ENCODE measurements at regions not wholly inside any gene's neighbourhood (a gene's known extent, or its start where the extent isn't known, plus 50 kb on each side); places are given as distances from the start of the nearest gene placed in this dataset.
"Not testable (repeated sequence)": the region's sequence is repeated elsewhere in the genome, so short reads cannot be mapped to it uniquely, and the experiment has no call there.

DNA sequence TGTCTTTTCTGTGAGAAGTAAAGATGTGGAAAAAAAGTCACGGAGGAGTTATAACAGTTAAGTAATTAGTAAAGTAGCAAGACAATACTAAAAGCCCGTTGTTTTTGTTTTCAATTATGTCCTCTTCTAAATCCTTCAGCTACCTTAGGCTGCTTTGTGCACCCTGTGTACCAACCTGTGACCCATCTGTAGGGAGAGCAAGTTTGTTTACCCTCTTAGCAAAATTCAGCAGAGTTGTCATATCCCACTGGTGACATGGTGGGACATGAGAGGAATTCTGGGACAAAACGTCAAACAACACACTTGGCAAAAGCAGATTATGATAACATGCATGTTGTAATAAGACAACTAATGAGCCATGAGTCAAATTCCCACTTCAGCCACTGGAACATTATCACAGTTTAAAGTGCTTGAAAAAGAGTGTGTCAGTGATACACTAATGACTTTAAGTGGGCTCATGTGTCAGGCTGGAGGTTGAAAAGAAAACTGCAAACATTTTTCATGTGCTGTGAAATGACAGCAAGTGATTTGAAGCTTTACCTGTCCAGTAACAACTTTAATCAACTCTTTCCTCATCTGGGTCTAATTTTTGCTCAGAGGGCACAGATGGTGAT, 392.8 kb upstream of the ACVR2A start:
- FAIRE-seq = no peak

DNA sequence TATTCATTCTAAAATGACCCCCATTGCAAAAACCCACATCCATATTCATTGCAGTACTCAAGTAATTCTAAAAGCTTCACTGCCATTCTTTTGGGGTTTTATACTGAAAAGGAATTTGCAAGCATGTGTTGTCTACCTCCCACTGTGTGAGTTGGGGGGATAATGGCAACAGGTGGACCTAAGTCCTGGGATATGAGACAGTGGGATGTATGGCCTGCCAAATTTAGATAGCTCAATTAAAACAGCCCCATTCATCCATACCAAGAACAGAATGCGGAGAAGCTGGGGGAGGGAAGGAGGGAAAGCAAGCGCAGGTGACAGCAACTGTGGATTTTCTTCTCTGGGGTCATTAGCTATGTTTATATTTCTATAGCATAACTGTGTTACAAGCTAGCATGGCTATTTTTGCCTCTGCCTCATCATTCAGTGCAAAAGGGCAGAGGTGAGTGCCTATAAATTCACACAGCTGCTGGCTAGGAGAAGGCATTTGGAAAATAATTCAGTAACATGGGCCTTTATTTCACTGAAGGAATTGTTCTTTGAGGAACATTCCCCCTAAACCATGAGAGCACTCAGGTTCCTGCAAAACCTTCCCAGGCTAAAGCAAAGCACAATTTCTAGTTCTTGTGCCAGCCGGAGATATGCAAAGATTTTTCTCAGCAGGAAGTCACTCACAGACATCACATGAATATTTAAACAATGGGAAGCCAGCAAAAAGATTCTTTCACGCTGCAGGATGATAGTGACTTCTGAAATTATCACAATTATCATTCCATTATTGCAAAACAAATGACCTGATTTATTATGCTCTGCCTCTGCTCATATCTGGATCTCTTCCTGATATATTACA, 393.9 kb upstream of the ACVR2A start:
- no peak for FAIRE-seq

DNA sequence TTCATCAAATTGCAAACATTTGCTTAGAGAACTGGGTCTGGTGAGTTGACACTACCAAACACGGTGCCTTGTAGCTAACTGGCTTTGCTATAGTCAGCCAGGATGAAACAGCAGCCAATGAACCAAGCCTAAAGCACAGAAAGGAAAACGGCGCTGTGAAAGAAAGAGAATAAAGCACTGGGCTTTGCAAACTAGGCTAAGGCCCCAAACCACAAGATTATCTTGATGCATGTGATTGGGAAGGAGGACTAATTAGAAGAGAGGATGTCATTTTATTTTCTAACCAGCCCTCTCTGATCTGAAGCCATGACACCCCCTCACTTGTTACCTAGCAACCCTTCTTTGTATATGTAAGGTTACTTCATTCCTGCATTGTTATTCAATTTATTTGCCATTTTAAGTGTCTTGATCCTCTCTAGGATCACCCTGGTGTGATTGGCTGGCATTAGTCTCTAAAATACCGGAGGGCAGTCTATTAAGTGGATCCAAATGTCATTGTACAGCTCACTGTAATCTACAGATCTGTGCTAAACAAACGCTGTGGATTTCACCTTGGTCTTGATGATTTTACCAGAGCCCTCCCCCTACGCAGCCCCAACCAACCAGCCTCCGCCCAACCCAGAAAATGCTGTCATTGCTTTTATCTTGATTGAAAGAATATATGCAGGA, 395.4 kb upstream of the ACVR2A start:
- FAIRE-seq = no peak

DNA sequence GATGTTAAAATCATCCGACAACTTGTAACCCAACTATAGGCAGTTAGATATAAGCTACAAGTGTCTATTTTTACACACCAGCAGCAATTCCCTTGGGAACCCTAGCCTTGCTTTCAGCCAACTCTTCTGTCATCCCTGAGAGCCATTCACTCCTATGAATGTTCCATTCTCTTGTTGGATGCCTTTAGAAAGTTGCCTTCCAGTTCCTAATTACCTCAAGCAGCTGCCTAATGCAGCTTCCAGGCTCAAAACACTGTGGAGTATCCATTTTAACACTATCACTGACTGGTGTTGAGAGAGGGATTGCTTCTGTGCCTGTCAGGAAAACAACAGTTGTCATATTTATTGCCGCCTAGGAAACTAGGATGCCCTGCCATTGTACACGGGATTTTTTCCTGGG, 402.0 kb upstream of the ACVR2A start:
- no peak for FAIRE-seq

DNA sequence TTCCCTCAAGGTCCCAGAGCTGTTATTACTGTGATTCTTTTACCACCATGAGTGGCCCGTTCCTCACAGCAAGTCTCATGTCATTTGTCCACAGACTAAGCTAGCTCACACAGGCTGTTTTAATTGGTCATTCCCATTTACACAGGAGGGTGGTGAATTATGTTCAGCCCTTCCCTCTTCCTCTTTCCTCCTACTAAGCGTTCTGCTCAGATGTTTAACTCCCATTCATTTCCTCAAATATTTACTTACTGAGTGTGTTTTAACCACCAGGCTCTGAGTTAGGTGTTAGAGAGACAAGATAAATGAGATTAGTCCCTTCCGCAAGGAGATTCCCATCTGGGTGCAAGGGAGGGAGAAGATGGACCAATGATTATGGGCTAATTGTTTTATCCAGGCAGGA, 403.6 kb upstream of the ACVR2A start:
- FAIRE-seq = no peak

DNA sequence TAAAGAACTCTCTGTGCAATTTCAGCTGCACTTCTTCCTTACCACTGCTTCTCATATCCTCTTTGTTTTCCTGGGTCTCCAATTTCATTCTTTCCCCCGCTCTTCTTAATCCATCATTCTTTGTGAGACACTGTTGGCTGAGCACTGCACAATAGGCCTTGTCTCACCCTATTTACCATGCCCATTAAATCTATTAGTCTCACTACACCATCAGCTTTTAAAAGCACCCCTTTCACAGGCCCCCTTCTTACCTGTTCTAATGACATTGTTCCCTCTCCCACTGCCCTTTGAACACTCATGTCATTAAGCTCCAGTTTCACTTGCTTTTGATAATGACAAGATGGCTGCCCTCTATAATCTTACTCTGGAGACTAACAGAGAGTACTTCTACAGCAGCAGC, 404.1 kb upstream of the ACVR2A start:
- FAIRE-seq = no peak

DNA sequence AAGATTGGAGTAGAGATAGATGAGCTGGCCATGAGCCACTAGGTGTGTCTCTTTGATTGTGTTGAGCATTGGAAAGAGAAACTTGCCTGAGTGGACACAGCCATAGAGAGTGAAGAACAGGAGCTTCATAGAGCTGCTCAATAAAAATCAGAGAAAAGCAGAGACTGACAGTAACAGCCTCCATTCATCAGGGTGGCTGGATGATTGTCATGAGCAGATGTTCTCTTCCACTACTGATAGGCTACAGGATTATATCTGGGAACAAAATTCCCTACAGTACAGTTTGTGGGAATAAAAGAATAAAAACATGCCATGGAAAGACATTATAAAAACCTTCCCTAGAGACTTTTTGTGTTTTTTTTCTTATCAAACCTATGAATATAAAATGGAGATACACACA, 404.8 kb upstream of the ACVR2A start:
- no peak for FAIRE-seq

DNA sequence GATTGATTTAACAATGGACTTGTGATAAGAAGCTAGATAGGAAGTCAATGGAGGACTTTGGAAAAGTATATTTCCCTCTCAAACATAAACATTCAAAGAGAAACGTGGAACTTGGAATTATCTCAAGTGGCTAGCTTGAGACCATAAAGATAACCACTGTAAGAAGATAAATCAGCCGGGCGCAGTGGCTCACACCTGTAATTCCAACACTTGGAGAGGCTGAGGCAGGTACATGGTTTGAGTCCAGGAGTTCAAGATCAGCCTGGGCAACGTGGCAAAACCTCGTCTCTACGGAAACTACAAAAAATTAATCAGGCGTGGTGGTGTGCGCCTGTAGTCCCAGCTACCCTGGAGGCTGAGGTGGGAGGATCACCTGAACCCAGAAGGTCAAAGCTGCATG, 405.9 kb upstream of the ACVR2A start:
- no peak for FAIRE-seq

DNA sequence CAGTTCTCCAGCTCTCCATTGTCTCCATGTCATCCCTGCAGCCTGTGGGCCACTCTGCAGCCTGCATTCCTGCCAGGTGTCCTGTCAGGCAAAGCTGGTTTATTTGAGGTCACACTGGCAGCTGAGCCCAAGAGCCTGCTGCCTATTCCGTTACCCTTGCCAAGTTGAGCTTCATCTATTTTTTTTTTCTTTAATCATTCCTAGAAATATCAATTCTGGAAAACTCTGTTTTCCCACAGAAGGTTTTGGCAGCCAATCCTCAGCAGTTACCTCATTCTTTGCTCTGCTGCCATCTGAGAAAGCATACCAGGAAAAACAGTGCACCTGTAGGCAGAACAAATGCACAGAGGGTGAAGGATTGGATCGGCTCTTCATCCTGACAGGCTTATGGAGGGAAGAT, 411.0 kb upstream of the ACVR2A start:
- FAIRE-seq = no peak

DNA sequence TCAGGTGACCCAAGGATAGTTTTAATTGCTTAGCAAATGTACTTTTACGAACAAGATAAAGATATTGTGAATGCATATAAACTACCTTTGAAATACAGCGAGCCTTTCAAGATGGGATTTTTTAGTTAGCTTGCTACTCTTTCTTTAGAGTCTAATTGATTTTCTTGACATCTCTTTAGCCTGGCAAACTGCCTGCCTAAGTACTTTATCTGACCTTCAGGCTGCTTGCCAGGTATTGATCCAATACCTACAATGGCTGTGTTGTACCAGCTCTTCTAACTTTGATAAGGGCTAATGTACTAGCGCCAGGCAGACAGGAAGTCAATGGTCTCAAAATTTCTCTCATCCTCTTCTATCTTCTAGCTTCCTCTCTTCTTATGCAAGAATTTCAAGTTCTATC, 414.4 kb upstream of the ACVR2A start:
- no peak for FAIRE-seq

DNA sequence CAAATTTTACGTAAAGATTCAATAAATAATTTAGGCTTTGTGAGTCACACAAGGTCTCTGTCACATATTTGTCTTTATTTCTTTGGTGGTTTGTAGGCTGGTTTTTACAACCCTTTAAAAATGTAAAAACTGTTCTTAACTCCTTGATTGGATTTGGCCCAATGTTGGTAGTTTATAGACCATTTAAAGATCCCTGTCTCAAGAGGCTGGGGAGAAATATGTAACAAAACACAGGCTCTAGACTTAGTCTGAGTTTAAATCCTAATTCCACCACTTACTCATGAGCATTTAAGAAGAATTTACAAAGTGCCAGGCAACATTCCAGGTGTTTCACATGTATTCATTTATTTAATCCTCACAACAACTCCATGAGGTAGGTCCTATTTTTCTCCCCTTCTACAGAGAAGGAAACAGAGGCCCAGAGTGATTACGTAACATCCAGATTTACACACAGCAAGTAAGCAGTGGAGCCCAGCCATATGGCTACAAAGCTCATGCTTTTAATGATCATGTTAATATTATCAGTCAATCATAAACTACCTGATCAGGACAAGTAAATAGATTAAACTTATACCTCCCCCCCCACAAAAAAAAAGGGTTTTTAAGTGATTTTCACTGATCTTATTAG, 416.6 kb upstream of the ACVR2A start:
- FAIRE-seq = no peak

DNA sequence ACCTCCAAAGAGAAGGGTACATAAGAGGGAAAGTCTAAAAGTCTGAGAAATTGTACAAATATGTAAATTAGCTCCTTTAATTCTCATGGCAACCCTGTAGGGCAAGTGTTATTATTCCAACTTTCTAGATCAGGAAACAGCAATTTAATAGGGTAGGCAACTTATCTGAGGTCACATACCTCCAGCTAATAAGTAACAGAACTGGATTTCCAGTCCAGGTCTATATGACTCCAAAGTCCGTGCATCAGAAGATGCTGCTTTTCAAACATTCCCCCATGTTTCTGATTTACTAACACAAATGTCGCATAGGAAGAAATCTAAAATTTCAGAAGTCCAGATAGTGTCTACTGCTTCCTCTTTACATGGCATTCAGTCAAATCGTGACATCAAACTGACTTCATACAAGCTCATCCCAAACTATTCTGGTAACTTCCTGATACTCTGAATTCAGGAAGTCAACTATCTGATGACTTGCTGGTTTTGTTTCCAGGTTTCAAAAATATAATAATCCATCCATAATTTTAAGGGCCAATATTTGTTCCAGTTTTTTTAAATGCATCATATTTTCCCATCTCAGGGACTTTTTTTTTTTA, 419.3 kb upstream of the ACVR2A start:
- no peak for FAIRE-seq

DNA sequence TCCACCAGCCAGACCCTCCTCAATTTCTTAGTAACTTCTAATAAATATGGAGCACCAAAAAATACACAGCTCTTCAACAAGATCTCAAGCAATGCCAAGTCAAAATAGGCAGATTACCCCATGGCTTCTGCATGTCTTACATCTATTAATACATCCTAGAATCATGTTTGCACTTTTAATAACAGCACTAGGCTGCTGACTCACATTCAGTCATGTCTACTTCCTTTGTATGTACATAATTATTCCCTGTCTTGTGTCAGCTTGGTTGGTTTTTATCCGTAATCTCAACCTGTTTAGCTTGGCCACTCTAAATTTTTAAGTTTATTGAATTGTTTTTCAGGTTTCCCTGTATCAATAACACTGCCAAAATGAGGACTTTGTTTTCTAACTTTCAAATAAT, 420.1 kb upstream of the ACVR2A start:
- FAIRE-seq = no peak

DNA sequence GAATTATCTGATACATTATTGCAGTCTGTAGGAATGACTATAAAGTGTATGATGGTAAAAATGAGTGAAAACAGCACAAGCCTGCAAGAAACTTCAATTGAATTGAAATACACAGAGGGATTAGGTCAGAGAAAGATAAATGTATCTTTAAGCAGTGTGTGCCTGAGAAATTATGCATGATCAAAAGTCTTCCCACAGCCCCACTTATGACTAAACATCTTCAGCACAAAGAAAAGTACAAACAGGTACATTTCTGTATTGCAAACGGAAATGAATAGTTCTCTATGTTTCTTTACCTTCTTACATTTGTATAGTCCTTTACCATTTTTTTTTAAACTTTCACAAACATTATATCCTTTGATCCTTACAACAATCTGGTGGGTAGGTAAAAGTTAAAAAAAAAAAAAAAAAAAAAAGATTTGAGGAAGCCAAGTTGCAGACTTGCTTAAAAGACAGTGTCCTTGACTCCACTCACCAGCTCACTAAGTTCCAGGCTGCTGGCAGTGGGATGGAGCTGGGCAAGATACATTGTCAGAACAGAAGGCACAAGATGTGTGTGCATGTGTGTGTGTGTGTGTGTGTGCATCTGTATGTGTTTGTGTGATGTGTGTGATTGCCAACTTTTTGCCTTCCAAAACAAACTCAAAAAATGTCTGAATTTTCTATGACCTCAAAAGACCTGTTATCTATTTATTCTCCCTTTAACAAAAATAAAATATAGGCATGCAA, 423.7 kb upstream of the ACVR2A start:
- FAIRE-seq = no peak

DNA sequence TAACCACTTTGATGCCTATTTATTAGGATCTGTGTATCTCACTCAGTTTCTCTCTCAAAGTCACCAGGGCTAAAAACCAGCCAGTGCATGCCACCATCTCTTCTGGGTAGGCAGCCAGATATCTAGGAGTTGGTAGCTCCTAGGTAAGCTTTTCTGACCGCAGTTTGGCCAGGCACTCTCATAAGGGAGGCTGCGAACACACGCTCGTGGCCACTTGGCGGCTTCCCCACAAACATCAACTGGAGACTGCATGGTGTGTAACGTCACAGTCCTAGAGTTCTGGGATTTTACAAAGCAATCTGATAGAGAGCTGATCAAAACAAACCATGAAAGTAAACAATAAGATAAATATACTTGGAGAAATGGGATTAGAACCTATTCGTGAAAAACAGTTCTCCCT, 424.3 kb upstream of the ACVR2A start:
- FAIRE-seq = no peak

DNA sequence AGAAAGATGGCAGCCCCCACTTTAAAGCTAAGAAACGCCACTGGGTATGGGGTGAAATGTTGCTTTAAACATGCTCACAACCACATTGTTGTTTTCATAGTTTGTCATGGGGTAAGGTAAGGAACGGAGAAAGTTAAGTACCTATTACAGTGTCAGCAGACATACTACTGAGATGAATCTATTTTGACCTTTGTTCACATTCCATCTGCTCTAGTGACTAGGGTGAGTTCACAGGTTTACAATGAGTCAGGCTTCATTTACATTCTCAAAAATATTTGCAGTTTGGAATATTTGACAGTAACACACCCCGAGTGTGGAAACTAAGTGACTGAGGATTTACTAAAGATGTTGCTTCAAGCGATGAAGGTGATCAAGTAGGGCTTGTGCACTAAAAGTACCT, 428.7 kb upstream of the ACVR2A start:
- no peak for FAIRE-seq

DNA sequence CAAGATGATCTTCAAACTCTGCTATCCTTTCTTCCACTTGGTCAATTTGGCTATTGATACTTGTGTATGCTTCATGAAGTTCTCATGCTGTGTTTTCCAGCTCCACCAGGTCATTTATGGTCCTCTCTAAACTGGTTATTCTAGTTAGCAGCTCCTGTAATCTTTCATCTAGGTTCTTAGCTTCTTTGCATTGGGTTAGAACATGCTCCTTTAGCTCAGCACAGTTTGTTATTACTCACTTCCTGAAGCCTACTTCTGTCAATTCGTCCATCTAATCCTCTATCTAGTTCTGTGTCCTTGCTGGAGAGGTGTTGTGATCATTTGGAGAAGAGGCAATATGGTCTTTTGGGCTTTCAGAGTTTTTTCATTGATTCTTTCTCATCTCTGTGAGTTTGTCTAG, 430.2 kb upstream of the ACVR2A start:
- not testable (repeated sequence) for FAIRE-seq

DNA sequence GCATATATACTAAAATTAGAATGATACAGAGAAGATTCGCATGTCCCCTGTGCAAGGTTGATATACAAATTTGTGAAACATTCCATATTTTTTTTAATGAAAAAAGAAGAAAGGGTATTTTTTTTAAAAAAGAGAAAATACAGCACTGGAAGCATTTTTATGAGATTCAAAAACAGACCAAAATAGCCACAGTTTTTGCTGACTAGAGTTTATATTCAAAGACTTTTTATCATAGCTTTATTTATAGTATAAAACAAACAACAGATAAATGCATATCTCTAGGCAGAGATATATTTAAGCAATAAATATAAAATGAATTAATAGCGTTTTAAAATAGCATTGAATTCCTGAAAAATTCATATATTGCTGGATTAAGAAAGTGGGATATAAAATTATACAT, 436.5 kb upstream of the ACVR2A start:
- no peak for FAIRE-seq

DNA sequence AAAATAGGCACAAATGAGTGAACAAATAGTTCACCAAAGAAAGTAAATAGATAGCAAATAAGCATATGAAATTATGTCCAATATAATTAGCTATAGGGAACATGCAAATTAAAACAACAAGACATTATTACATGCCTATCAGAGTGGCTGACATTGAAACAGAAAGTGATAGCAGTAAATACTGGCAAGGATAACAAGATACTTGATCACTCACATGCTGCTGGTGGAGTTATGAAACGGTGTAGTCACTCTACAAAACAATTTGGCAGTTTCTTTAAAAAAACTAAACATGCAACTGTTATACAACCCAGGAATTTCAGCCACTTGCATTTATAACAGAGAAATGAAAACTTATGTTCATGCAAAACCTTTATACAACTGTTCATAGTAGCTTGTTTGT, 439.2 kb upstream of the ACVR2A start:
- no peak for FAIRE-seq

DNA sequence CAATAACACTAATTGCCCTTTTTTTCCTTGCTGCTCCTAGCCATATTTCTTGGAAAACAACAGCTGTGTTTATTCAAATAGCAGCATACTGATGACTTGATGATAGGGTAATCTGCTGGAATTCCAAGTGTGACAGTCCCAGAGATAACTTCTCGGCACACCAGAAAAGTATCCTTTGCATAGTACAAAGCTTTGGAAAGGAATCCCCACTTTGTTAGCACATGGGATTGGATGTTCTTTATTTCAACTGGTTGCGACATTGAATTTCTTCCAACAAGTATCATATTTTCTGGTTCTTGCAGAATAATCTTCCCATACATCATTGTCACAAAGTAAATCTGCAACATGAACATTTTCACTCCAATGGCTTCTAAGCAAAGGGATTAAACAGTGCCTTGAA, 445.8 kb upstream of the ACVR2A start:
- FAIRE-seq = no peak

DNA sequence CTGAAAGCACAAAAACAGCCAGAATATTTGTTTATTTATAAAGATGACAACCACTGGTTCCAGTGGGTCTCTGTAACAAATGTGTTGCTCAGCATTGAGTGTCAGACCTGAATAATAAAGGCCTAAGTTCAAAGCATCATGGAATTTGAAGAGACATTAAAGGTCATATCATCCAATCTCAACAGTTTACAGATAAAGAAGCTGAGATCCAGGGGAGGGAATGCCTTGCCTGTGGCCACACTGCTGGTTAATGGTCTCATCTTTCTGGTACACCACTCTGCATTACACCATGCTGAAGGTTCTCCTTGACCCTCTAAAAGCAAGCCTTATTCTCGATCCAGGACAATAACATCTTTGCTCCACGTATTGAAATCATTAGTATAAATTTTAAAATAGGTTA, 446.5 kb upstream of the ACVR2A start:
- no peak for FAIRE-seq

DNA sequence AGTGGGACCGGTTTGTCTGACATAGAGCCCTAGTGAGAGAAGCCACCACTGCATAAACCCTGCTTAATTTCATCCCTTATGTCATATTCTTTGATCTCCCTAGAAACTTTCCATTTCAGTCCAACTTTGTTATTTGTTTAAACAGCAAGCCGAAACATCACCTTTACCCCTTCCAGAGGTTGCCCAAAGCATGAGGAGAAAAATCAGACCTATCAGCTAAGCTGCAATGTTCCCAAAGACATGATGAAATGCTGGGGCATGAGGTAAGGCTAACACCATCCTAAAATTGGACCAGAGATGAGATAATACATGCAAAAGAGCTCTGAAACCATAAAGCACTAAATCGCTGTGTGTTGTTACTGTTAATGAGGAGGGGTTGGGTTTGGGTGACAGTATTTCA, 447.9 kb upstream of the ACVR2A start:
- no peak for FAIRE-seq

All from G401.6 (cell line).